GM12892 (cell line): ENCODE measurements at regions not wholly inside any gene's neighbourhood (a gene's known extent, or its start where the extent isn't known, plus 50 kb on each side); places are given as distances from the start of the nearest gene placed in this dataset.

Source experiments
- POLR2A ChIP-seq: IDR thresholded peaks from 2 replicates; pipeline ENCODE4 v1.6.1; 2011; ENCODE audit warnings: low read depth, low read length, control low read depth
- TAF1 ChIP-seq: IDR thresholded peaks from 2 replicates; pipeline ENCODE4 v1.6.1; 2011; ENCODE audit warnings: low read depth, mild to moderate bottlenecking, control low read depth, low read length, borderline replicate concordance

GRCh38 chr6:130577178-130577919, 211.5 kb downstream of the TMEM200A start:
- TF ChIP-seq POLR2A = no peak
- TF ChIP-seq TAF1 = no peak
